ENCODE measurements at regions not wholly inside any gene's neighbourhood (a gene's known extent, or its start where the extent isn't known, plus 50 kb on each side); places are given as distances from the start of the nearest gene placed in this dataset.
"Not testable (repeated sequence)": the region's sequence is repeated elsewhere in the genome, so short reads cannot be mapped to it uniquely, and the experiment has no call there.

DNA sequence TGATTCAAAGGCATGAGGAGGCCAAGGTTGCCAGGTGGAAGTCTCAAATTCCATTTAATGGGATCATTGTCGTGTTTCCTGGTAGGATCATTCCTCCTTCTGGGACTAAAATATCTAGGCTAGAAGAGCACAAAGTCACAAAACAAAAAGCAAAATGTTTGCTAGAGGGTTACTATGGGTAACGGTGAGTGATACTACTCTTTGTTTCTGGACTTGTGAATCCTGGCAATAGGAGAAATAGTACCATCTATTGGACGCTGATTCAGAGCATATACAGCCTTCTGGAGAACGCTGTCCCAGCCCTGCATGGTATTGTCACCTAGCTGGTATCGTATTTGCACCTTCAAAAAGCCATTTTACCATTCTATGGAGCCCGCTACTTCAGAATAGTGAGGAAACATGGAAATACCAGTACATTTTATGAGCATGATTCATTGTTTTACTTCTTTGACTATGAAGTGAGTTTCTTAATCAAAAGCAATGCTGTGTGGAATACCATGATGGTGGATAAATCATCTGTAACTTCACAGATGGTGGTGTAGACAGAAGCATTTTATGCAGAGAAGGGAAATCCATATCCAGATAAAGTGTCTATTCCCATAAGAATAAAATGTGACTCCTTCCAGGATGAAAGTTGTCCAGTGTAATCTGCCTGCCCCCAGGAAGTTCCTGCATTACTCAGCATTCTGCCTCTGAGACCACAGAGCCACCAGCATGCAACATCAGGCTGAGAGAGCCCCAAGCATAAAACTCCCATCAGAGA lies 361.0 kb downstream of the ETV1 start:
- Histone ChIP-seq H2AFZ (ENCODE audit: low read length) (no peak overlapping the region), H3K9me3 (ENCODE audit: low read depth, low read length) (no peaks in the 10 kb centered on the region), H3K4me3 (ENCODE audit: insufficient read depth, low read length) (no peak overlapping the region), H4K20me1 (ENCODE audit: insufficient read depth, low read length) (no peaks in the 10 kb centered on the region), H3K27ac (ENCODE audit: low read depth, low read length) (peak overlapping the region; percentile 20), H3K79me2 (ENCODE audit: insufficient read depth, low read length) (no peaks in the 10 kb centered on the region), H3K4me2 (ENCODE audit: insufficient read depth, low read length) (no peak overlapping the region), H3K27me3 (ENCODE audit: insufficient read depth, low read length) (no peaks in the 10 kb centered on the region), H3K36me3 (ENCODE audit: insufficient read depth, low read length) (no peaks in the 10 kb centered on the region), H3K4me1 (ENCODE audit: insufficient read depth, low read length) (no peaks in the 10 kb centered on the region)
- TF ChIP-seq CTCF (IDR thresholded peaks at IDR 0.05; ENCODE audit: extremely low read depth, low read depth, low read length): no peak
- no peak for DNase-seq (ENCODE audit: insufficient read length, low spot score, missing footprints)

- H3K4me1 ChIP-seq (ENCODE audit: insufficient read depth, low read length); H3K9me3 ChIP-seq (ENCODE audit: low read depth, low read length); H3K4me2 ChIP-seq (ENCODE audit: insufficient read depth, low read length); H3K79me2 ChIP-seq (ENCODE audit: insufficient read depth, low read length); H2AFZ ChIP-seq (ENCODE audit: low read length); H3K36me3 ChIP-seq (ENCODE audit: insufficient read depth, low read length); H4K20me1 ChIP-seq (ENCODE audit: insufficient read depth, low read length); H3K27me3 ChIP-seq (ENCODE audit: insufficient read depth, low read length); DNase-seq (ENCODE audit: insufficient read length, low spot score, missing footprints); H3K4me3 ChIP-seq (ENCODE audit: insufficient read depth, low read length); H3K27ac ChIP-seq (ENCODE audit: low read depth, low read length): not testable (repeated sequence)
Measured at GRCh38 chr7:13631207-13632049, 358.0 kb downstream of the ETV1 start.

DNA sequence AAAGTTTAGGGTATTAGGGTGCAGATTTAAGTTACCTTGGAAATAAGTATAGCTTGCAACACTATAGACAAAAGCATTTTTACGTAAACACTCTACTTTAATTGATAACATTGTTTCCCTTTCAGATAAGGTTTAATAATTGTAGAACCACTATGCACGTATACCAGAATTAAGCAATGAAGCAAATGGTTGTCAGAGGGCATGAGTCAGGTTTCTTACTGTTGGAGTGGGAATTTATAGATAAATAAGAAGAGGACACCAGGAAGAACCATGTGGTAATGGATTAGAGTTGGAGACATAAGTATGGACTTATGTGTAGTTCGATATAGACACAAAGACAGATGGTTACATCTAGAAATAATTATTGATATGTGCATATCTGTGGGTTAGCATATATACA lies 355.6 kb downstream of the ETV1 start:
- H3K4me2 ChIP-seq (ENCODE audit: insufficient read depth, low read length): no peak overlapping the region
- no peaks in the 10 kb centered on the region for H3K4me1 ChIP-seq (ENCODE audit: insufficient read depth, low read length)
- no peak for TF ChIP-seq CTCF (IDR thresholded peaks at IDR 0.05; ENCODE audit: extremely low read depth, low read depth, low read length)
- H3K27me3 ChIP-seq (ENCODE audit: insufficient read depth, low read length): no peaks in the 10 kb centered on the region
- H3K4me3 ChIP-seq (ENCODE audit: insufficient read depth, low read length): no peak overlapping the region
- DNase-seq (ENCODE audit: insufficient read length, low spot score, missing footprints): no peak
- no peaks in the 10 kb centered on the region for H3K79me2 ChIP-seq (ENCODE audit: insufficient read depth, low read length)
- H2AFZ ChIP-seq (ENCODE audit: low read length): no peak overlapping the region
- no peak overlapping the region for H3K27ac ChIP-seq (ENCODE audit: low read depth, low read length)
- H3K9me3 ChIP-seq (ENCODE audit: low read depth, low read length): no peaks in the 10 kb centered on the region
- H4K20me1 ChIP-seq (ENCODE audit: insufficient read depth, low read length): no peaks in the 10 kb centered on the region
- no peaks in the 10 kb centered on the region for H3K36me3 ChIP-seq (ENCODE audit: insufficient read depth, low read length)

DNA sequence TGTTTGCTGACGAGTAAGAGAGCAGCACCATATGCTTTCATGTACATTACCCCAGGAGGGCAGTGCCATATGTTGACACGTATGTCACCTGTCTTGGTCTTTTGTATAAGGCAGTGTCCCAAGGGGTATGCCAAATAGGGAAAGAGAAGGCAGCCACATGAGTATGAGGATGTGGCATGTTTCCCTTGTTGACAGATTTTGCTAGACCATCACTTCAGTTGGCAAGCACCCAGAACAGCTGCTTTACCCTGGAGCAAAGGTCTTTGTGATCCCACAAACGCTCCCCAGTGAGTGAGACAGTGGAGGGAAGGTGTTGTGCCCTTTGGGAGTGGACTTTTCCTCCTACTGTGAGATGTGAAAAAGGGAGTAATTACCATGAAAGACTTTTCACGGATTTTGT lies 350.1 kb downstream of the ETV1 start:
- peaks cover 6% of the 10 kb centered on the region for H3K4me1 ChIP-seq (ENCODE audit: insufficient read depth, low read length)
- no peak for DNase-seq (ENCODE audit: insufficient read length, low spot score, missing footprints)
- H3K79me2 ChIP-seq (ENCODE audit: insufficient read depth, low read length): no peaks in the 10 kb centered on the region
- no peak overlapping the region for H3K4me3 ChIP-seq (ENCODE audit: insufficient read depth, low read length)
- no peak overlapping the region for H3K27ac ChIP-seq (ENCODE audit: low read depth, low read length)
- H3K4me2 ChIP-seq (ENCODE audit: insufficient read depth, low read length): no peak overlapping the region
- no peak for TF ChIP-seq CTCF (IDR thresholded peaks at IDR 0.05; ENCODE audit: extremely low read depth, low read depth, low read length)
- H3K9me3 ChIP-seq (ENCODE audit: low read depth, low read length): no peaks in the 10 kb centered on the region
- no peaks in the 10 kb centered on the region for H4K20me1 ChIP-seq (ENCODE audit: insufficient read depth, low read length)
- H3K36me3 ChIP-seq (ENCODE audit: insufficient read depth, low read length): no peaks in the 10 kb centered on the region
- H2AFZ ChIP-seq (ENCODE audit: low read length): no peak overlapping the region
- no peaks in the 10 kb centered on the region for H3K27me3 ChIP-seq (ENCODE audit: insufficient read depth, low read length)
